D341Med (cell line): ENCODE measurements at regions not wholly inside any gene's neighbourhood (a gene's known extent, or its start where the extent isn't known, plus 50 kb on each side); places are given as distances from the start of the nearest gene placed in this dataset.
"Not testable (repeated sequence)": the region's sequence is repeated elsewhere in the genome, so short reads cannot be mapped to it uniquely, and the experiment has no call there.

Experiments used
- DNase-seq: peaks from one replicate; pipeline ENCODE4 v3.0.0; 2012; ENCODE audit warnings: low spot score

DNA sequence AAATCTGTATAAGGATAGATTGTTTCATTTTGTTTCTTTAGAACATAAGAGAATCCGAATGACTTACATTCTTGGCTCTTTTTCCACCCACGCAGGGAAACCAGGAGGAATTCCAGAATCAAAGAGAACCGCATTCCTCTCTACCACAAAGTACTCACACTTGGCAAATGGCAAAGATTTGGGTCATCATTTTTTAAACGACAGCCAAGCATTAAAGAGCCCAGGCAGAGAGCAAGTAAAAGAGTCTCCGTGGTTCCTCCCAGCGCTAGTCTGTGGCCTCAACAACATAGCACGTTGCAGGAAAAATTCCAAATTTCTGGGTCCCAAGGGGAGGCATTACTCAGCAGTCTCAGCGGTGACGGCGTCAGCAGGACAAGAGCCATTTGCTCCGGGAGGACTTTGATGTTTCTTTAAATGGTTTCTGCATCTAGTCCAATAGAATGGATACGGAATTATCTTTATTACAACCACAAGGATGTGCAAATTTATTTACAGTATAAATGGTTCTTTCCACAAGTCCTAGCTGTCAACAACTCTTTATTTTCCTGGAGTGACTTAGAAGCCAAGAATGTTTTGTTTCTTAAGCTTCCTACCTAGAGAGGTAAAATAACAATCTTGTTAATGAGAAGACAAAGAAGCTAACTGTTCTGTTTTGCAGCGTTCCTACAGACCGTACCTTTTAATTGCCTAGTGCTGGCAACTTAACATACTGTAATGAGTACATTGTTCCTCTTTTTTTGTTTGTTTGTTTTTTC is 232.5 kb downstream of the SKIDA1 start:
- DNase-seq: no peak

DNA sequence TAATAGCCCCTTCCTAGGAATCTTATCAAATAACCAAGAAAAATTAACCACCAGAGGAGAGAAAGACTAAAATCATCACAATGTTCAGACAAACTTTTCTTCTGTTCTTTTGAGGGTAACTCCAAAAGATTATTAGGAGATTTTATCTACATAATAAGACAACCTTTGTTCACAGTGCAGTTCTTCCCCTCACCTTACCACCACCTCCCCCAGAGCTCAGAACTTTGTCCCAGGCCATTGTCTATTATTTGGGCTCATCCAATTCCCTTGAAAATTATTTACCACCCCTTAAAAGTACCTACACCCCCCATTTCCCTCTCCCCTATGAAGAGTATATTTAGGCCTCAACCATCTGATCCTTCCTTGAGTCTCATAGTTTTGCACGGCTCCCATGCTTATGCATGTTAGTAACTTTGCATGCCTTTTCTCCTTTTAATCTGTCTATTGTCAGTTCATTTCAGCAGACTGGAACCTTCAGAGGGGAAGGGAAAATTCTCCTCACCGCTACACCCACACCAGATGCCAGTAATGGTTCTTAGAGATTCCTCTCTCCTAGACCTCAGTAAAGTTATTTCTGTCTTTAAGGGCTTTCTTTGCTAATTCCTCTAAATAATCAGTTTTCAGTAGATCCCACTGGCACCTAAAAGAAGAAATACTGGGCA is 234.9 kb downstream of the SKIDA1 start:
- DNase-seq: no peak

DNA sequence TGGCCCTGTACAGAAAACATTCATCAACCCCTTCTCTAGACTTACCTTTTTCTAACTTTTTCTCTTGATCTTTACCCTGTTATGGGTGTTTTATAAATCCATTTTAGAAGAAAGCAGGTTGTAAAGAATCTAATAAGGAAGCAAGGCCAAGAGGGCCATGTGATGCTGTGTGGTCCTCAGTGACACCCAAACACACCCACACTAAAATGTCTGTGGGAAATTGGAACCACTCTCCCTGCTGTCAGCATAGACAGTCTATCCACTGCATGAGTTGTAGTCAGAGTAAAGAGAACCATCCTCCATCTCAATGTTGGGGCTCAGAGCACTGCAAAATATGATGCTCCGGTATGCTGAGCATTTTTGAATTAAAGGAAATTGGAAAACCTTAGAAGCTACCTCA is 235.5 kb downstream of the SKIDA1 start:
- no peak for DNase-seq

DNA sequence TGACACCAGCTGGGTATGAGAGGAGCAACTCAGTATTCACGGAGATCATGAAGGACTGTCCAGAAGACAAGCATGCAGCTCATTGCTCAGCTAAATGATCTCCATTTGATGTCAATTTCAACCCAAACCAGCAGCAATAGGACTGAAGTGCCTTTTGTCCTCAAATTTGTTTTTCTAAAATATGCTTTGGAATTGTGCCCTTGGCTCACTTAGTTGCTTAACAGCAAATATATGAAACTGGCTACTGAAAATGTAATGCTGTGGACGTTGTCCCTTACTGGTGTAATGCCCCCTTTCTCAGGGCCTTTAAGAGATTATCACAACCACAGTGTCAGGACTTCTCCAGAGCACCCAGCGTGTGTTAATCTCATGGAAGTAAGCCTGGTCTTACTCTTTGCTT is 236.2 kb downstream of the SKIDA1 start:
- no peak for DNase-seq

DNA sequence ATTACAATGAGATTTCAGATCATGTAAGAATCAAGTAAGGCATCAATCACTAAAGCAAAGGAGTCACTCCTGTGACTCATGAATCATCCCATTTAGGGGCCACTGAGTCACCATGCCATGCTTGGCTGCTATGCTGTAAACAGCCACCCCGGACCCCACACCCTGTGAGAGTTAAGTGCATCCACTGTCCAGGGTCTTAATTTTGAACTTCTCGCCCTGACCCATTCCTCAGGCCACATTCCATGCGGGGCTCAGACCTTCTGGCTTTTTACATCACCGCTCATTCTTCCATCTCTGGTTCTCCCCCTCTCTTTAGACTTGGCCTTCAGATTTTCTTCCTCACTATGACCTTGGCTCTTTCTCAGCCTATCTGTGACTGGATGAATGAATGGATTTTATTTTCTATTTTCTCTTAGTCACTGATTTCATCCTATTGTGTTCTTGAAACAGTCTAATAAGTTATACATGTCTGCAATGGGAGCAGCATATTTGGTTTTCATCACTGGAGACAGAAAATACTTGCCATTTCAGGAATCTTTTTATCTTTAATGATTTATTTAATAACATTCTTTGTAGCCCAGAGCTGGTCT is 239.6 kb downstream of the SKIDA1 start:
- DNase-seq: no peak

DNA sequence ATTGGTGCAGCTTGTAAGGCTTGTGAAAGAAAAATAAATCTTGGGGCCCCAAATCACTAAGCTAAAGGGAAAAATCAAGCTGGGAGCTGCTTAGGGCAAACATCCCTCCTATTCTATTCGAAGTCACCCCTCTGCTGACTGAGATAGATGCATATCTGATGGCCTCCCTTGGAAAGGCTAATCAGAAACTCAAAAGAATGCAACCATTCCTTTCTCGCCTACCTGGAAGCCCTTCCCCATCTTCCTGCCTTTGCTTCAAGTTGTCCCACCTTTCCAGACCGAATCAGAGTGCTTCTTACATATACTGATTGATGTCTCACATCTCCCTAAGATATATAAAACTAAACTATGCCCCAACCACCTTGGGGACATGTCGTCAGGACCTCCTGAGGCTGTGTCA is 240.3 kb downstream of the SKIDA1 start:
- DNase-seq: no peak

DNA sequence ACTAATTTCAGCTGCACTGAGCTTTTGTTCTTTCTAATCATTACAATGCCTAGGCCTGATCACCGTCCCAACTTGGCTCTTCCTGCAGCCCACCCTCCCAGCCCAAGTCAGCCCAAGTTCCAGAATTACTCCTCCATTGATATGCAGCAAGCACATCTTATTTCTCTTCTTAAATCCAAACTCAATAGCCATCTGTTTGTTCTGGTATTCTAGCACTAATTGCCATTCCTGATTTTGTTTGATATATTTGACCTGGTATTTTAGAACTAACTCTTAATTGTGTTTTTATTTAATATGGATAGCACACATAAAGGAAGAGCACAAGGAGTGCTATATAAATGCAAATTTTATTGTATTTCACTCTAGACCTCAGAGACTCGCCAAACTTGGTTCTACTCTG is 241.2 kb downstream of the SKIDA1 start:
- DNase-seq: no peak

DNA sequence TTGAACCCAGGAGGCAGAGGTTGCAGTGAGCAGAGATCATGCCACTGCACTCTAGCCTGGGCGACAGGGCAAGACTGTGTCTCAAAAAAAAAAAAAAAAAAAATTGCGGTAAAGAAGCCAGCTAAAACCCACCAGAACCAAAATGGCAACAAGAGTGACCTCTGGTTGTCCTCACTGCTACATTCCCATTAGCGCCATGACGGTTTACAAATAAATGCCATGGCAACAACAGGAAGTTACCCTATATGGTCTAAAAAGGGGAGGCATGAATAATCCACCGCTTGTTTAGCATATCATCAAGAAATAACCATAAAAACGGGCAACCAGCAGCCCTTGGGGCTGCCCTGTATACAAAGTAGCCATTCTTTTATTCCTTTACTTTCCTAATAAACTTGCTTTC is 242.4 kb downstream of the SKIDA1 start:
- not testable (repeated sequence) for DNase-seq

DNA sequence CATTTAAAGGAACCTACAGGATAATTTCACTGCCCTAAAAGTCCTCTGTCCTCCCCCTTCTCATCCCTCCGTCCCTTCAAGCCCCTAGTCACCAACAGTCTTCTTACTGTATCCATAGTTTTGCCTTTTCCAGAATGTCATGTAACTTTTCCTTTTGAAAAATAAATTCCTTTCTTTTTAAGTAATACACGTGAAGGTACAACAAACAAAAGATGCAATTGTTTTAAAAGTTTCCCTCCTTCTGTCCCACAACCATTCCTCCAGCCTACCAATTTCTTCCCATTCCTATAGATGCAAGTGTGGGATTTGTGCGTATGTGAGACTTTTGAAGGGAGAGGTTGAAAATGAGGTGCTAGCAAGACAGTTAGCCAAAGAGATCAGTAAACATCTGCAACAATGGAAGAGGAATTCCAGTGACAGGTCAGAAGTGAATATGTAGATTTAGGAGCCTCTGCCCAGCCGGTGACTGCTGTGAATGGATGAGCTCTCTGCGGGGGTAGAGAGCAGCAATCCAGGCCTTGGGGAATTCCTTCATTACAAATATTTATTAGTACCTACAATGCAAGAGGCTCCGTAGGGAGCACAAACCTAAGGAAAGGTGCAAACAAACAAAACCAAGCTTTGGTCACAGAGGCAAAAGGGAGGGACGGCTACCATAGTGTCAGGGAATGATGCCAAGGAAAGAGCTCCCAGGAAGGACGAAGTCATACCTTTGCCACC is 243.6 kb downstream of the SKIDA1 start:
- DNase-seq: no peak

DNA sequence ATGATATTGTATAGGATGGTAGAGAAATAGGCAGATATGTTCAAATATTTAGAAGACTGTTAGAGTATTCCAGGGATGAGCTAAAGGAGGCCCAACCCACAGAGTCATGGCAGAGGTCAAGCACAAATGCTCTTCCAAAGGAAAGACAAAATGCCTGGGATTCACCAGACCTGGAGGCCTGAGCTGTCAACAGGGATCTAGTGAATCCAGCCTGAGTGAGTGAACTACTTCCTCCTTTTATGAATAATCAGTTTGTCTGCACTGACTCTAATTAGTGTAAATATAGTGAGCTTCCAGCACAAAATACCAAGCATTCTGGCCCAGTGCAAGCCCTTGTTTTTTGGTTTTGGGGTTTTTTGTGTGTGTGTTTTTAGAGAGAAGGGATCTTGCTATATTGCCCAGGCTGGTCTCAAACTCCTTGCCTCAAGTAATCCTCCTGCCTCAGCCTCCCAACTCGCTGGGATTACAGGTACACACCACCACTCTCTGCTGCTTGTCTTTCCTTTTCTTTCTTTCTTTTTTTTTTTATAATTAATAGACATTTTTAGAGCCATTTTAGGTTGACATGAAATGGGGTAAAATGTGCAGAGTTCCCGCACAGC is 244.4 kb downstream of the SKIDA1 start:
- no peak for DNase-seq

DNA sequence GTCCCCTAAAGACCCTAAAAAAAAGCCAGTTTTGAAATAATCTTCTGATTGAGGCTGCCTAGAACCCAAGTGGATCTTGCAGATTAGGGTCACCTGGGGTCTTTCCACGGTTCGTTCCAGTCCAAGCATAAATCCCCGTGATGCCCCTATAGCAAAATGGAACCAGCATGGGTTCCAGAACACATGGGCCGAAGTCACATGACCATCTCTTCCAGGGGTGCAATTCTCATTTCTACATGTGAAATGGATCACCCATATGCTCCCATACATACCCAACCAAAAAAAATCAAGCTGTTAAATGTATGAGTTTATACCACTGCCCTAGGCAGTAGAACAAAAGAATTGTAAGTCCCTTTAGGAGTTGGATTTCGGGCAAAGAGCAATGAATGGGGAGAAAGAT is 245.4 kb downstream of the SKIDA1 start:
- no peak for DNase-seq

DNA sequence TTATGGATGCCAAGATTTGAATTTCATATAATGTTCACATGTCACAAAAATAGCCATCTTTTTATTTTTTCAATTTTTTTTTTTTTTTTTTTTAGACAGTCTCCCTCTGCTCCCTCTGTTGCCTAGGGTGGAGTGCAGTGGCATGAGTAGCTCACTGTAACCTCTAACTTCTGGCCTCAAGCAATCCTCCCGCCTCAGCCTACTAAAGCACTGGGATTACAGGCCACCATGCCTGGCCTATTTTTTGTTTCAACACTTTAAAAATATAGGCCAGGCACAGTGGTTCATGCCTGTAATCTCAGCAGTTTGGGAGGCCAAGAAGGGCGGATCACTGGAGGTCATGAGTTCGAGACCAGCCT is 246.3 kb downstream of the SKIDA1 start:
- DNase-seq: no peak

DNA sequence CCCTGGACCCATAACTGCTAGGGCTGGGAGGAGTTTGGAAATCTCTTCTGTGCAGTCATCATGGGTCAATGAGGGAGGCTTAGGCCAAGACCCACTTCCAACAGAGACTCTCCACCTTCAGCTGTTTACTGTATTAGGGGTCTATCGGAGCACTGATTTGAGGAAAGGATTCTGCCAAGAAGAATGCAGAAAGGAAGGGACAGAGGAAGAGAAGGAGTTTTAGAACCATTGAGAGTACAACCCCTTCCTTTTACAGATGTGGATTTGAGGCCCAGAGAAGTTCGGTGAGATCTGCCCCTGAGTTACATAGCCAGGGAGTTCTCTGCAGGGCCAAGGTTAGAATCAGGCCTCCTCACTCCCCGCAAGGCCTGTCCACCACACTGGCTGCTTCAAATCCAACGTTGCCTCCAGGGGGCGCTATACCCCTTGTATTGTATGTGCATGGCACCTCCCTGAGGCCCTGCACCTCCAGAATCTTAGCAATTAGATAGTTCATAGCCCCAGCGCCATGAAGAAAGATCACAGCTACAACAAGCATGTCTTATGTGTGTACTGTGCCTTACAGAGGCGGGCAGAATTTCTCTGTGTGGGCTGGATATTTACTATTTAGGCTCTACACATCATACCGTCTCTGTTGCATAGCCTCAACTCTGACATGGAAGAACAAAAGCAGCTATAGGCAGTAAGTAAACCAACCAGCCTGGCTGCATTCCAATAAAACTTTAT is 246.8 kb downstream of the SKIDA1 start:
- peak; percentile 87 for DNase-seq

DNA sequence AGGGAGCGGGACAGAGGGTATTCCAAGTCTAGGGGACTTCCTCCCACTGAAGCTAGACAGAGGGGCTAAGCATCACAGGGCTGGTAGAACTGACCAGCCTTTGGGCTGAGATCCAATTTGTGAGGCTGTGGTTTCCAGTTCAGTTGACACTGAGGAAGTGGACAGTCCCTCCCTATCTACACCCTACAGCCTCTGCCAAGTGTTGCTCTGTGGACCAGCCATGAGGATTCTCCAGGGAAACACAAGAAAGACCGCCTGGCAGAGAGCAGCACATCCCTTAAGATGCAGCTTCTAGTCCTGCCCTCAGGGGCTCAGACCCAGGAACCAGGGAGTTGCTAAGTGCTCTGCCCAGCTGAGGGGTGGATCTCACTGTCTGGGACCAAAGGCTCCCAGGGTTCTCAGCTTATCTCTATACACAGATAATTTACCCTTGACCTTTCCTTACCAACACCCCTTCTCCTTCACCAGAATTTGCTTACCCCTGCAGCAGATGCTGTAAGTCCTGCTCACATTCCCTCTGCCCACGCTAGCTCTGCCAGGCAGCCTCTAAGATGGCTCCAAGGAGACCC is 252.0 kb downstream of the SKIDA1 start:
- DNase-seq: no peak

DNA sequence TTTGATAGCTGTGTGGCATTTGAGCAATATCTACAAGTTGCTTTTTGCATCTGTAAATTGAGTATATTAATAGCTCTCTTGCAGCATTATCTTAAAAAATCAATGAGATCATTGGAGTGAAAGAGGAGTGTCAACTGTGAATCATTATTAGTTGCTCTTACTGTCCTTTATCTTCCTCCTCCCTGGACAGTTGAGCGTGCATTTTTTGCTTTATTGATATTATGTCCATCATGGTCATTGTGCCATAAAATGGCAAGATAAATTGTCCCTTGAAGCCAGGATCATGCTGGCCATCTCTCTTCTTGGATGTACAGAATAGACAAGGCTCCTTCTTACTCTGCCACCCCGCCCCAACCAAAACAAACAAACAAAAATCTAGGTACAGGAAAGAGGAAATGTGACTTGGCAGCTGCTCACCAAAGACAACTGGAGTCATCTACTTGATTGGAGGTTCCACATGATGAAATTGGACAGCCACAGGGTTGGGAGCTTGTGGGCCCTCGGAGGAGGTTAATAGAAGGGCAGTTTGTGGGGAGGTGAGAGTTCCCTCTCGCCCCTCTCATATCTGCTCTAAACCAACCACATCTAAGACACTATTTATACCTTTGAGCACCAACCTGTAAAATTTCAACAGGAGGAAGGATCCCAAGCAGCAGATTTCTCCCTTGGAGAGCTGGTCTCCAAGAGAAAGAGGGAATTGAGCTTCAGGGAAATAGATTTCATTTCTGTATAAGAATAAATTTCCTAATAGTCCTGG is 252.7 kb downstream of the SKIDA1 start:
- DNase-seq: no peak

DNA sequence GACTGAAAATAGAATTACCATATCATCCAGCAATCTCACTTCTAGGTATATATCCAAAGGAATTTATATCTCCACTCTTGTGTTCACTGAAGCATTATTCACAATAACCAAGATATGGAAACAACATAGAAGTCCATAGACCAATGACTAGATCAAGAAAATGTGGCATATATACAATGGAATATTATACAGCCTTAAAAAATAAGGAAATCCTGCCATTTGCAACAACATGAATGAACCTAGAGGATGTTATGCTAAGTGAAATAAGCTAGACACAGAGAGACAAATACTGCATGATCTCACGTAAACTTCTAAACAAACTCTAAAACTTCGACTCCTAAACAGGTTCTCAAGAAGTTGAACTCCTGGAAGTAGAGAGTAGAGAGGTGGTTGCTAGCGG is 254.5 kb downstream of the SKIDA1 start:
- DNase-seq: no peak

DNA sequence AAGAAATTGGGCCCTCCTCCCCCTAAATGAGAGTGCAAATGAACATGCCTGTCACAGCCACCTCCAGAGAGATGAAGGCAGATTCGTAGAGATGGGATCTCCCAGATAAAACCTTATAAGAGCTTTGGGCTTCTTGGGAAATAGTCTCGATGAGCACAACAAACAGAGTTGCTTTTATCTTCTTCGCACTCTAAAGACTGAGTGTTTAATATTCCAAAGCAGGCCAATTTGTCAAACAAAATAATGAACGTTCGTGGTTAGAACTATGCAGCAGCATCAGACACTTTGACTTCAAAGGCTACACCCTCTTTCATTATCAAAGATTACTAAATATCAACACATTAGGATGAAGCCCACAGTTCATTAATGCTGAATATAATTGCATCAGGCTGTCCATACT is 256.2 kb downstream of the SKIDA1 start:
- DNase-seq: no peak

DNA sequence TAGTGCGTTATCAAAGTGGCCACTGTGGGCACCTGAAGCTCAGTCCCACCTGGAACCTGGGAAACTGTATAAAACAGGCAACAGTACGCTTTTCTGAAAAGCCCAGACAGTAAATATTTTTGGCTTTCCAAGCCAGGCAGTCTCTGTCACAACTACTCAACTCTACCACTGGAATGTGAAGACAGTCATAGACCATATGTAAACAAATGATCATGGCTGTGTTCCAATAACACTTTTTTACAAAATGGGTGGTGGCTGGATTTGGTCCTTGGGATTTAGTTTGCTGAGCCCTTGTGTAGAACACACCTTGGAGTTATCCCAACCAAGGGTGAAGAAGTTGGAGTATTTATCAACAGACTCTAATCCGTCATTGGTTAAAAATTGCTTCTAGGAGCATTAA is 259.9 kb downstream of the SKIDA1 start:
- DNase-seq: no peak

DNA sequence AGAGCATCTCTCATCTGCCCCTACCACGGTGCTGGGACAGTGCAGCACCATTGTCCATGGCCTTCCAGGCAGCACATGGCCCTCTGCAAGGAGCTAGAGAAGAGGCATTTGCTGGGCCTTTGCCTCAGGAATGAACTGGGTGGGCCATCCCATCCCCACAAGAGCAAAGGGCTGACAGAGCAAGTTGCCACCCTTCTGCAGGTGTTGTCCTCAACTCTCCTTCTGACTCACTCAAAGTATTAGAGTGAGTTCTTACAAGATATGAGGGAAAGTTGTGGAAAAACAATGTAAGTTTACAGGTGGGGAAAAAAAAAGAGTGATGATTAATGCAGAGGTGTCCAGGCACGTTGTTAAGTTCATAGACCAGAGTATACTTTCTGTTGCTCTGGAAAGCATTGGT is 261.2 kb downstream of the SKIDA1 start:
- DNase-seq: no peak

DNA sequence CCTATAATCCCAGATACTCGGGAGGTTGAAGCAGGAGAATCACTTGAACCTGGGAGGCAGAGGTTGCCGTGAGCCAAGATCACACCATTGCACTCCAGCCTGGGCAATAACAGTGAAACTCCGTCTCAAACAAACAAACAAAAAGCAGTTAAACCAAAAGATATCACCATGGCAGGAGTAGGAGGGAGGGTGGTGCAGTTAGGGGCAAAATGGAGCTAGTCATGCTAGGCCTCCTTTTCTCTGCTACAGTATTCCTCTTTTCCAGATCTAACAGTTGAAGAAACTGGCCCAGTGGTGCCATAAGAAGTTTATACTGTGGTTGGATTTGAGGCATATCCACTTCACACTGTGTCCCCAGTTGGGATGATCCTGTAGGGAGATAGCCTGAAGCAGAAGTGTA is 261.6 kb downstream of the SKIDA1 start:
- no peak for DNase-seq

DNA sequence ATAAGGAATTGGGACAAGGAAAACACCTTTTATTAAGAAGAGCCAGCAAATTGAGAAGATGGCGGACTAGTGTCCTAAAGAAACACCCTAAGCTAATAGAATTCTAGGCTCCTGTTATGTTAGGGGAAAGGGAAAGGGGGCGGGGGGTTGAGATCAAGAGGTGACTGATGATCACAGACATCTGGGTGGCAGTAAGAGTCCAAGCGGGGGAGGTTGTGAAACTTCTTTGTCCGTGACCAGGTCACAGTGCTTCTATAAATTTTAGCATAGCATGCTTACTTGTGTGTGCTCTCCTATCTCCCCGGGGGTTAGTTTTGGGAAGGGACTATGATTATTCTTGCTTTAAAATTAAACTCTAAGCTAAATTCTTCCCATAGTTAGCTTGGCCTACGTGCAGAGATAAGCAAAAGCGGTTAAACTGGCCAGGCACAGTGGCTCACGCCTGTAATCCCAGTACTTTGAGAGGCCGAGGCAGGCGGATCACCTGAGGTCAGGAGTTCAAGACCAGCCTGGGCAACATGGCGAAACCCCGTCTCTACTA is 262.1 kb downstream of the SKIDA1 start:
- no peak for DNase-seq
